HCT116 (cell line): ENCODE measurements at regions not wholly inside any gene's neighbourhood (a gene's known extent, or its start where the extent isn't known, plus 50 kb on each side); places are given as distances from the start of the nearest gene placed in this dataset.

Source experiments
- ATAC-seq: fragments of 200-7000 bp; cut with Tn5 transposase; 2 replicates; pipeline ENCODE4 v1.9.1; 2020; ENCODE audit warnings: mild to moderate bottlenecking, moderate library complexity
- BruUV-seq: library from RNA; stranded (reverse); fragments of 400-500 nt; replicated peaks from 2 replicates; lab custom pipeline; 2021; lab: Mats Ljungman, UMichigan
- CTCF ChIA-PET: fragments of 300-600 bp; sonication (Branson Sonifier 250); formaldehyde crosslinking; loops from one replicate; lab custom pipeline; 2021; ENCODE audit warnings: antibody characterized with exemption; lab: Charles Lee
- POLR2A ChIA-PET: fragments of 300-600, 350-600 bp; sonication (Branson Sonifier 250); formaldehyde crosslinking; loops from one replicate; lab custom pipeline; 2021; ENCODE audit warnings: antibody characterized with exemption; lab: Charles Lee
- RAD21 ChIA-PET, 2 experiments: fragments of 300-600 bp; sonication (Branson Sonifier 250); formaldehyde crosslinking; loops; one replicate each; lab custom pipeline; 2023; ENCODE audit warnings: low total read pairs in 2 of 2; ENCODE audit not compliant: uncharacterized antibody in 2 of 2, unreplicated experiment in 2 of 2, low non-redundant PET in 1 of 2; lab: Charles Lee
- DNase-seq: peaks from one replicate; pipeline ENCODE4 v3.0.0-alpha.2; 2010; ENCODE audit warnings: low read depth, low spot score
- H2AFZ ChIP-seq: fragments of 200-600 bp; shearing (Covaris generic), sonication (generic); 2 replicates; pipeline ENCODE4 v1.6.1; 2017; ENCODE audit warnings: low read depth, mixed run types, mixed read lengths, antibody characterized with exemption, low read length; ENCODE audit not compliant: poor library complexity, severe bottlenecking
- H3K27ac ChIP-seq: 2 replicates; pipeline ENCODE4 v1.5.1; 2012; ENCODE audit warnings: low read depth, low read length
- H3K27me3 ChIP-seq: fragments of 200-600 bp; sonication (generic); 2 replicates; pipeline ENCODE4 v1.6.1; 2016; ENCODE audit warnings: mixed run types, low read length, mixed read lengths; ENCODE audit not compliant: insufficient read depth
- H3K36me3 ChIP-seq, 2 experiments: fragments of 200-500 bp in 1 of 2; fragments of 200-600 bp in 1 of 2; sonication (Bioruptor generic) in 1 of 2; sonication (generic) in 1 of 2; 2 replicates each; pipeline versions ENCODE4 v1.5.1 to v1.6.1; 2014 to 2016; ENCODE audit warnings: low read length in 2 of 2, inconsistent platforms in 1 of 2, mixed read lengths in 1 of 2, mixed run types in 1 of 2; ENCODE audit not compliant: insufficient read depth in 2 of 2, control insufficient read depth in 1 of 2
- H3K4me1 ChIP-seq, 2 experiments: fragments of 200-600 bp in 1 of 2; sonication (generic) in 1 of 2; 2 replicates each; pipeline versions ENCODE4 v1.5.1 to v1.6.1; 2012 to 2017; ENCODE audit warnings: low read length in 2 of 2, inconsistent platforms in 1 of 2, mild to moderate bottlenecking in 1 of 2, mixed read lengths in 1 of 2, mixed run types in 1 of 2, moderate library complexity in 1 of 2; ENCODE audit not compliant: insufficient read depth in 2 of 2, control insufficient read depth in 1 of 2
- H3K4me2 ChIP-seq: fragments of 200-600 bp; sonication (generic); 2 replicates; pipeline ENCODE4 v1.6.1; 2017; ENCODE audit warnings: mixed run types, low read length, mixed read lengths
- H3K4me3 ChIP-seq, 2 experiments: fragments of 200-600 bp in 1 of 2; sonication (generic) in 1 of 2; replicated peaks in 1 of 2; 2 replicates each; pipeline ENCODE4 v1.5.1; 2011 to 2016; ENCODE audit warnings: low read length in 2 of 2, control low read depth in 1 of 2, low read depth in 1 of 2, mild to moderate bottlenecking in 1 of 2, mixed read lengths in 1 of 2, mixed run types in 1 of 2
- H3K79me2 ChIP-seq: fragments of 200-600 bp; sonication (generic); 2 replicates; pipeline ENCODE4 v1.6.1; 2017; ENCODE audit warnings: mild to moderate bottlenecking, mixed run types, low read length, moderate library complexity, mixed read lengths; ENCODE audit not compliant: insufficient read depth
- H3K9ac ChIP-seq: fragments of 200-600 bp; sonication (generic); 2 replicates; pipeline ENCODE4 v1.6.1; 2016; ENCODE audit warnings: low read length, mixed read lengths
- H3K9me2 ChIP-seq: fragments of 200-600 bp; sonication (generic), shearing (Covaris generic); 2 replicates; pipeline ENCODE4 v1.6.1; 2017; ENCODE audit warnings: mixed run types, mild to moderate bottlenecking, moderate library complexity; ENCODE audit not compliant: insufficient read depth
- H3K9me3 ChIP-seq, 2 experiments: fragments of 200-500 bp in 1 of 2; fragments of 200-600 bp in 1 of 2; sonication (Bioruptor generic) in 1 of 2; sonication (generic) in 1 of 2; 2 replicates each; pipeline ENCODE4 v1.6.1; 2014 to 2017; ENCODE audit warnings: low read length in 2 of 2, mixed read lengths in 2 of 2, inconsistent platforms in 1 of 2, low read depth in 1 of 2, mild to moderate bottlenecking in 1 of 2, mixed run types in 1 of 2, moderate library complexity in 1 of 2; ENCODE audit not compliant: control insufficient read depth in 1 of 2, insufficient read depth in 1 of 2
- H4K20me1 ChIP-seq: fragments of 200-600 bp; sonication (generic), shearing (Covaris generic); 2 replicates; pipeline ENCODE4 v1.6.1; 2017; ENCODE audit warnings: mixed run types, mild to moderate bottlenecking, moderate library complexity; ENCODE audit not compliant: insufficient read depth
- ATF3 ChIP-seq: IDR thresholded peaks from 2 replicates; pipeline ENCODE4 v1.6.1; 2012
- CBX3 ChIP-seq: IDR thresholded peaks from 2 replicates; pipeline ENCODE4 v1.6.1; 2012; ENCODE audit warnings: low read depth
- CTCF ChIP-seq, 3 experiments: fragments of 200-600 bp in 1 of 3; sonication (generic) in 1 of 3; IDR thresholded peaks in 2 of 3; conservative IDR thresholded peaks in 1 of 3; 2 replicates each; pipeline ENCODE4 v1.5.1; 2012 to 2017; ENCODE audit warnings: low read depth in 2 of 3, low read length in 2 of 3, antibody characterized with exemption in 1 of 3, borderline replicate concordance in 1 of 3, control low read depth in 1 of 3, mild to moderate bottlenecking in 1 of 3, mixed read lengths in 1 of 3, mixed run types in 1 of 3, moderate library complexity in 1 of 3; ENCODE audit not compliant: insufficient read depth in 1 of 3
- ELF1 ChIP-seq: IDR thresholded peaks from 2 replicates; pipeline ENCODE4 v1.6.1; 2012; ENCODE audit warnings: low read depth, borderline replicate concordance
- EZH2 ChIP-seq: fragments of 200-600 bp; sonication (generic); IDR thresholded peaks from 2 replicates; pipeline ENCODE4 v1.6.1; 2017; ENCODE audit warnings: antibody characterized with exemption, mixed run types
- EZH2phosphoT487 ChIP-seq: fragments of 200-600 bp; IDR thresholded peaks from 2 replicates; pipeline ENCODE4 v1.6.1; 2018; ENCODE audit warnings: antibody characterized with exemption, borderline replicate concordance
- FOSL1 ChIP-seq: IDR thresholded peaks from 2 replicates; pipeline ENCODE4 v1.6.1; 2012; ENCODE audit warnings: low read depth
- JUND ChIP-seq: IDR thresholded peaks from 2 replicates; pipeline ENCODE4 v1.6.1; 2012
- MAX ChIP-seq: IDR thresholded peaks from 2 replicates; pipeline ENCODE4 v1.6.1; 2012
- POLR2A ChIP-seq: IDR thresholded peaks from 2 replicates; pipeline ENCODE4 v1.7.0; 2011; ENCODE audit warnings: borderline replicate concordance; ENCODE audit not compliant: insufficient read depth, insufficient read length; ENCODE audit errors: extremely low read depth
- POLR2AphosphoS5 ChIP-seq: IDR thresholded peaks from 2 replicates; pipeline ENCODE4 v1.6.1; 2011; ENCODE audit warnings: mild to moderate bottlenecking, low read depth, low read length, moderate library complexity
- RAD21 ChIP-seq: IDR thresholded peaks from 2 replicates; pipeline ENCODE4 v1.6.1; 2012; ENCODE audit warnings: low read depth, mild to moderate bottlenecking
- REST ChIP-seq: IDR thresholded peaks from 2 replicates; pipeline ENCODE4 v1.6.1; 2012; ENCODE audit warnings: low read depth
- SIN3A ChIP-seq: IDR thresholded peaks from 2 replicates; pipeline ENCODE4 v1.6.1; 2012; ENCODE audit warnings: low read depth
- SP1 ChIP-seq: IDR thresholded peaks from 2 replicates; pipeline ENCODE4 v1.6.1; 2012; ENCODE audit warnings: low read depth
- YY1 ChIP-seq: IDR thresholded peaks from 2 replicates; pipeline ENCODE4 v1.6.1; 2011; ENCODE audit warnings: low read length, low read depth, moderate library complexity, mild to moderate bottlenecking; ENCODE audit not compliant: insufficient replicate concordance; ENCODE audit errors: extremely low read depth
- ZBTB33 ChIP-seq: IDR thresholded peaks from 2 replicates; pipeline ENCODE4 v1.6.1; 2011; ENCODE audit warnings: mild to moderate bottlenecking, low read length, moderate library complexity; ENCODE audit not compliant: insufficient replicate concordance; ENCODE audit errors: extremely low read depth
- ZFX ChIP-seq: fragments of 450-650 bp; IDR thresholded peaks from 2 replicates; pipeline ENCODE4 v1.6.1; 2017
- ZNF274 ChIP-seq: fragments of 200-500 bp; sonication (Bioruptor generic); IDR thresholded peaks from 2 replicates; pipeline ENCODE4 v1.6.1; 2014; ENCODE audit warnings: mild to moderate bottlenecking, low read depth, low read length, inconsistent platforms
- intact Hi-C: fragments of 100-400 bp; cut with micrococcal nuclease; formaldehyde crosslinking; loops from 2 replicates; pipeline ENCODE4 v1.10.0; 2022

- H3K27me3 ChIP-seq, result peaks cover 2% of the 10 kb centered on the region; the same call in 1 of the 2 replicates
- no peak overlapping the region for H2AFZ ChIP-seq
- POLR2A ChIA-PET, result no interaction called here
- no peaks in the 10 kb centered on the region for H3K9me3 ChIP-seq
- H3K4me2 ChIP-seq, result no peak overlapping the region
- no peak overlapping the region for H3K27ac ChIP-seq
- H3K9me2 ChIP-seq, result no peaks in the 10 kb centered on the region
- no peak for DNase-seq
- H3K4me1 ChIP-seq, result no peaks in the 10 kb centered on the region
- no TSS peak for BruUV-seq
- no peaks in the 10 kb centered on the region for H3K36me3 ChIP-seq
- intact Hi-C loops, result no loop called here
- CTCF ChIA-PET, result no interaction called here
- H3K79me2 ChIP-seq, result no peaks in the 10 kb centered on the region
- RAD21 ChIA-PET, result no interaction called here
- ATAC-seq, result no peak
- TF ChIP-seq MAX (no peak), EZH2 (no peak), ATF3 (no peak), ZNF274 (no peak), CTCF (IDR thresholded peaks at IDR 0.05 in 2 of 3, conservative IDR thresholded peaks at IDR 0.05 in 1 of 3; ENCODE audit: borderline replicate concordance in 1 of 3, insufficient read depth in 1 of 3, low read depth in 2 of 3, low read length in 2 of 3) (no peak), SP1 (no peak), ZBTB33 (no peak), EZH2phosphoT487 (no peak), SIN3A (no peak), FOSL1 (no peak), ZFX (no peak), REST (no peak), POLR2AphosphoS5 (no peak), ELF1 (no peak), JUND (no peak), RAD21 (no peak), POLR2A (no peak), YY1 (no peak), CBX3 (no peak)
- no peak overlapping the region for H3K4me3 ChIP-seq
- no peaks in the 10 kb centered on the region for H4K20me1 ChIP-seq
- H3K9ac ChIP-seq, result no peak overlapping the region
Measured at GRCh38 chr10:91105269-91105668, 115.2 kb upstream of the PCGF5 start.
